ENCODE measurements at regions not wholly inside any gene's neighbourhood (a gene's known extent, or its start where the extent isn't known, plus 50 kb on each side); places are given as distances from the start of the nearest gene placed in this dataset.

DNA sequence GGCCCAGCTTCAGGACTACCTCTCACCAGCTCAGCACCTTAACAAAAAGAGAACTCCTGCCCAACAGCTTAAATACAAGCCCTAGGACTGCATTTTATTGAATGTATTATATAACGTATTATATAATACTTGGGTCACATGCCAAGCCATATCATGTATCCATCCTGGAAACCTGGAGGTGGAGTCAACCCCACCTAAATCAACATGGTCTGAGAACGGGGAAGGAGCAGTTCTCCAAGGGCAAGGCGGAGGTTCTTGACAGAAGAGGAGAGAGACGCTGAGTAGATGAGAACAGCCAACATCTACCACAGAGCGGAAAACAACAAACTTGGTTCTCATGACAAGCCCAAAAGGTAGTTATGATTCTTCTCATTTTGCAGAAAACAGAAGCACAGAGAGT is 163.4 kb downstream of the FGF18 start:
- H3K27ac ChIP-seq (ENCODE audit: low read depth in 1 of 2, low read length in 1 of 2), result no peak overlapping the region
- no peak overlapping the region for H3K9ac ChIP-seq (ENCODE audit: insufficient read depth in 1 of 2, low read length in 2 of 2)
- DNase-seq (no peak), ATAC-seq (ENCODE audit: insufficient read depth, low FRiP score) (no peak)
- TF ChIP-seq, protein P1, sequence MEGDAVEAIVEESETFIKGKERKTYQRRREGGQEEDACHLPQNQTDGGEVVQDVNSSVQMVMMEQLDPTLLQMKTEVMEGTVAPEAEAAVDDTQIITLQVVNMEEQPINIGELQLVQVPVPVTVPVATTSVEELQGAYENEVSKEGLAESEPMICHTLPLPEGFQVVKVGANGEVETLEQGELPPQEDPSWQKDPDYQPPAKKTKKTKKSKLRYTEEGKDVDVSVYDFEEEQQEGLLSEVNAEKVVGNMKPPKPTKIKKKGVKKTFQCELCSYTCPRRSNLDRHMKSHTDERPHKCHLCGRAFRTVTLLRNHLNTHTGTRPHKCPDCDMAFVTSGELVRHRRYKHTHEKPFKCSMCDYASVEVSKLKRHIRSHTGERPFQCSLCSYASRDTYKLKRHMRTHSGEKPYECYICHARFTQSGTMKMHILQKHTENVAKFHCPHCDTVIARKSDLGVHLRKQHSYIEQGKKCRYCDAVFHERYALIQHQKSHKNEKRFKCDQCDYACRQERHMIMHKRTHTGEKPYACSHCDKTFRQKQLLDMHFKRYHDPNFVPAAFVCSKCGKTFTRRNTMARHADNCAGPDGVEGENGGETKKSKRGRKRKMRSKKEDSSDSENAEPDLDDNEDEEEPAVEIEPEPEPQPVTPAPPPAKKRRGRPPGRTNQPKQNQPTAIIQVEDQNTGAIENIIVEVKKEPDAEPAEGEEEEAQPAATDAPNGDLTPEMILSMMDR (IDR thresholded peaks at IDR 0.05; ENCODE audit: control extremely low read depth, extremely low read depth), result no peak
- H3K36me3 ChIP-seq (ENCODE audit: control insufficient read depth in 4 of 4, insufficient read depth in 4 of 4, low read length in 4 of 4), result no peaks in the 10 kb centered on the region
- no peak overlapping the region for H3K4me3 ChIP-seq
- no peaks in the 10 kb centered on the region for H3K27me3 ChIP-seq (ENCODE audit: control insufficient read depth in 3 of 3, insufficient read depth in 3 of 3, low read length in 2 of 3)
- 74 to 86% methylated on average over 5 of the region's 5 CpGs for WGBS, 2 donors
- no peaks in the 10 kb centered on the region for H3K9me3 ChIP-seq (ENCODE audit: control insufficient read depth in 4 of 4, insufficient read depth in 3 of 4, low read length in 3 of 4)
- H3K4me1 ChIP-seq (ENCODE audit: control insufficient read depth in 5 of 5, insufficient read depth in 5 of 5, low read length in 5 of 5), result peaks cover 0 to 31% (median 5%) of the 10 kb centered on the region in 5 donors

DNA sequence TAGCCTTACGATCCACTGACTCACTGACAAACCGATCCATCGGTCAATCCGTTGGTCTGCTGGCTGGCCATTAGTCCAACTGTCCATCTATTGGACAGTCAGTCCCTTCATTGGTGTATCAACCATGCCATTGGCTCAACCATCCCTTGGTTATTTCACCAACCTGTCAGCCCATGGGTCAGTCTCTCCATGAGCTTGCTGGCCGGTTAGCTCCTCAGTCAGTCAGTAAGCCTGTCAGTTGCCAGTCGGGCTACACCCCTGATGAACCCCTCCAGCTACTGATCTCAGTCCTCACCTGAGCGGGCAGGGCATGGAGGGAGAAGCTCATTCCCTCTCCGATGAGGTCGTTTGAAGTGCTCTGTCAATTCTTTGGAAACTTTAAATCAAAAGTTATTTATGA is 166.5 kb downstream of the FGF18 start:
- Histone ChIP-seq H3K27me3 (ENCODE audit: control insufficient read depth in 3 of 3, insufficient read depth in 3 of 3, low read length in 2 of 3) (no peaks in the 10 kb centered on the region), H3K36me3 (ENCODE audit: control insufficient read depth in 4 of 4, insufficient read depth in 4 of 4, low read length in 4 of 4) (no peaks in the 10 kb centered on the region), H3K9me3 (ENCODE audit: control insufficient read depth in 4 of 4, insufficient read depth in 3 of 4, low read length in 3 of 4) (no peaks in the 10 kb centered on the region), H3K9ac (ENCODE audit: insufficient read depth in 1 of 2, low read length in 2 of 2) (no peak overlapping the region), H3K4me1 (ENCODE audit: control insufficient read depth in 5 of 5, insufficient read depth in 5 of 5, low read length in 5 of 5) (peaks cover 0 to 12% (median 0%) of the 10 kb centered on the region in 5 donors), H3K27ac (ENCODE audit: low read depth in 1 of 2, low read length in 1 of 2) (no peak overlapping the region), H3K4me3 (no peak overlapping the region)
- no peak for ATAC-seq (ENCODE audit: insufficient read depth, low FRiP score)
- WGBS, 2 donors, result 89 to 91% methylated on average over 9 of the region's 9 CpGs
- DNase-seq, result no peak
- TF ChIP-seq, protein P1 (IDR thresholded peaks at IDR 0.05; ENCODE audit: control extremely low read depth, extremely low read depth), result no peak

DNA sequence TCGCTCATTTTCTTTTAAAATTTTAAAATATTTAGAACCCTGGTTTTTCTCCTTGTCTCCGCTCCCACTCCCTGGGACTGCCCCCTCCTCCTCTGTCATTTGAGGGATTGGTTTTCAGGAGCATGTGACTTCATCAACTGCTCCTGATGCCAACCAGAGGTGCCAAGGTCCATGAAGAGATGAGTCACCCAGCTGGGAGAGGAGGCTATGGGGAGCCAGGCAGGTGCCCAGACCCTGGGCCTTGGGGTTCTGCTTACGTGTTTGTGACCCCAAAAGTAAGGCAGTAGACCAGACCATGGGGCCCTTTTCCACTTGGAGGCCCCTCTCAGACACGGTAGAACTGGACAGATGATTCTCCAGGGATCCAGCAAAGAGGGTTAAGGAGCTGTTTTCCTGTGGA is 167.0 kb downstream of the FGF18 start:
- Histone ChIP-seq H3K36me3 (ENCODE audit: control insufficient read depth in 4 of 4, insufficient read depth in 4 of 4, low read length in 4 of 4) (no peaks in the 10 kb centered on the region), H3K4me3 (no peak overlapping the region), H3K9ac (ENCODE audit: insufficient read depth in 1 of 2, low read length in 2 of 2) (no peak overlapping the region), H3K9me3 (ENCODE audit: control insufficient read depth in 4 of 4, insufficient read depth in 3 of 4, low read length in 3 of 4) (no peaks in the 10 kb centered on the region), H3K27me3 (ENCODE audit: control insufficient read depth in 3 of 3, insufficient read depth in 3 of 3, low read length in 2 of 3) (no peaks in the 10 kb centered on the region), H3K4me1 (ENCODE audit: control insufficient read depth in 5 of 5, insufficient read depth in 5 of 5, low read length in 5 of 5) (peaks cover 0 to 11% (median 0%) of the 10 kb centered on the region in 5 donors), H3K27ac (ENCODE audit: low read depth in 1 of 2, low read length in 1 of 2) (no peak overlapping the region)
- 80 to 92% methylated on average over 4 of the region's 4 CpGs for WGBS, 2 donors
- DNase-seq (no peak), ATAC-seq (ENCODE audit: insufficient read depth, low FRiP score) (no peak)
- TF ChIP-seq, protein P1 (IDR thresholded peaks at IDR 0.05; ENCODE audit: control extremely low read depth, extremely low read depth), result no peak

DNA sequence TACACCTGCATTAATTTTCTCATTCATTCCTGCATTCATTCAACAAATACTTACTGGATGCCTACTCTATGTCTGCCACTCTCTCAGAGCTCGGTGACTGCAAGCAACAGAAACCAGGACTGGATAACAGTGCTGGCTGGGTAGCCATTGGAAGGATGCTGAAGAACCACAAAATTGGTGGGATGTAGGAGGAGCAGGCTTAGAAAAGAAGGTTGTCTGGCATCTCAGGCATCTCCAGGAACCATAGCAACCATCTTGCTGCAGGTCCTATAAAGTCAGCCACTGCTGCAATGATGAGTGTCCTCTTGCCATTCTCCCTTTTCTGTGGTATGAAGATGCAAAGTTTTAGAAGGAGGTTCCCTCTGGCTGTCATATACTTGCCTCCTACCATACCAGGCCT is 168.6 kb downstream of the FGF18 start:
- H3K36me3 ChIP-seq (ENCODE audit: control insufficient read depth in 4 of 4, insufficient read depth in 4 of 4, low read length in 4 of 4), result no peaks in the 10 kb centered on the region
- no peak overlapping the region for H3K27ac ChIP-seq (ENCODE audit: low read depth in 1 of 2, low read length in 1 of 2)
- DNase-seq, result no peak
- 90 to 100% methylated on average over 1 of the region's 1 CpG for WGBS, 2 donors
- ATAC-seq (ENCODE audit: insufficient read depth, low FRiP score), result no peak
- no peak overlapping the region for H3K9ac ChIP-seq (ENCODE audit: insufficient read depth in 1 of 2, low read length in 2 of 2)
- H3K4me3 ChIP-seq, result no peak overlapping the region
- peaks cover 0 to 3% (median 0%) of the 10 kb centered on the region in 5 donors for H3K4me1 ChIP-seq (ENCODE audit: control insufficient read depth in 5 of 5, insufficient read depth in 5 of 5, low read length in 5 of 5)
- H3K27me3 ChIP-seq (ENCODE audit: control insufficient read depth in 3 of 3, insufficient read depth in 3 of 3, low read length in 2 of 3), result no peaks in the 10 kb centered on the region
- TF ChIP-seq, protein P1 (IDR thresholded peaks at IDR 0.05; ENCODE audit: control extremely low read depth, extremely low read depth), result no peak
- H3K9me3 ChIP-seq (ENCODE audit: control insufficient read depth in 4 of 4, insufficient read depth in 3 of 4, low read length in 3 of 4), result no peaks in the 10 kb centered on the region

Measured in lung (tissue), 11 donors.